GM12878 (cell line): ENCODE measurements at regions not wholly inside any gene's neighbourhood (a gene's known extent, or its start where the extent isn't known, plus 50 kb on each side); places are given as distances from the start of the nearest gene placed in this dataset.

Source experiments
- CBFB ChIP-seq: IDR thresholded peaks from 2 replicates; pipeline ENCODE4 v1.6.1; 2016; ENCODE audit warnings: antibody characterized with exemption, low read depth
- CREM ChIP-seq: IDR thresholded peaks from 2 replicates; pipeline ENCODE4 v1.6.1; 2014; ENCODE audit warnings: antibody characterized with exemption, low read depth
- EP300 ChIP-seq, 2 experiments: fragments of 150-350 bp in 1 of 2; IDR thresholded peaks; 2 replicates each; pipeline ENCODE4 v1.6.1; 2011 to 2012; ENCODE audit warnings: low read depth in 2 of 2, low read length in 2 of 2, borderline replicate concordance in 1 of 2, improper control_type of control experiment in 1 of 2, inconsistent platforms in 1 of 2; ENCODE audit not compliant: control insufficient read depth in 1 of 2
- ESRRA ChIP-seq: IDR thresholded peaks from 2 replicates; pipeline ENCODE4 v1.6.1; 2012; ENCODE audit warnings: mild to moderate bottlenecking, low read length, improper control_type of control experiment
- JUND ChIP-seq: IDR thresholded peaks from 2 replicates; pipeline ENCODE4 v1.6.1; 2012; ENCODE audit warnings: low read depth, mild to moderate bottlenecking, low read length, improper control_type of control experiment, moderate library complexity
- POLR2A ChIP-seq: IDR thresholded peaks from 2 replicates; pipeline ENCODE4 v1.6.1; 2011; ENCODE audit warnings: low read depth, mild to moderate bottlenecking, low read length
- POU2F2 ChIP-seq: IDR thresholded peaks from 3 replicates; pipeline ENCODE4 v1.6.1; 2011; ENCODE audit warnings: low read depth, mild to moderate bottlenecking, low read length, borderline replicate concordance
- TAF1 ChIP-seq: IDR thresholded peaks from 2 replicates; pipeline ENCODE4 v1.6.1; 2011; ENCODE audit warnings: mild to moderate bottlenecking, low read depth, low read length, borderline replicate concordance
- YY1 ChIP-seq: IDR thresholded peaks from 2 replicates; pipeline ENCODE4 v1.6.1; 2011; ENCODE audit warnings: low read depth, mild to moderate bottlenecking, low read length
- ZSCAN29 ChIP-seq: fragments of 450-650 bp; IDR thresholded peaks from 2 replicates; pipeline ENCODE4 v1.6.1; 2017; ENCODE audit warnings: mild to moderate bottlenecking, moderate library complexity
- TF ChIP-seq, protein P1 (sequence below), 3 experiments: IDR thresholded peaks in 2 of 3; conservative IDR thresholded peaks in 1 of 3; 2 replicates each; pipeline ENCODE4 v1.5.1; 2011; ENCODE audit warnings: low read depth in 3 of 3, low read length in 3 of 3, mild to moderate bottlenecking in 3 of 3, control low read depth in 2 of 3, moderate library complexity in 2 of 3, inconsistent platforms in 1 of 3, mixed read lengths in 1 of 3; ENCODE audit not compliant: control insufficient read depth in 2 of 3, insufficient read depth in 1 of 3; ENCODE audit errors: extremely low read depth in 1 of 3
- TF ChIP-seq, protein P2 (sequence below): fragments of 450-650 bp; conservative IDR thresholded peaks from 2 replicates; pipeline ENCODE4 v1.6.1; 2017; ENCODE audit warnings: mild to moderate bottlenecking, moderate library complexity
- TF ChIP-seq, protein P3 (sequence below): IDR thresholded peaks from 2 replicates; pipeline ENCODE4 v1.6.1; 2011; ENCODE audit warnings: low read depth, low read length, improper control_type of control experiment, borderline replicate concordance

DNA sequence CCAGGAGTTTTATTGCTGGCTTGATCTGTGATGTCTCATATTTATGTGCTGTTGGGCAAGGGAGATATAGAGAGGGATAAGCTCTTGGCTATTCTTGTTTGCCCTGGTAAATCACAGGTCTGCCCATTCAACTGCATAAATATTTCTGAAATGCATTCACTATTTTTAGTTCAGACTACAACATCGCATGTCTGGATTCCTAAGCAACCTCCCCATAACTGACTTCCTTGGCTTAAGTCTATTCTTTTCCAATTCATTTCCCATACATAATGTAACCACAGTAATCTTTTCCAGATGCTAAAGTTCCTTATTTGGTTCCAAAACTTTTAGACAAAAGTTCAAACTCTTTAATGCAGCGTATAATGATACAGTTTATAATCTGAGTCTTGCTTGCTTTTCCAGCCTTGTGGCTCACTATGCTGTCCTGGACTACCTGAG, 321.4 kb upstream of the ACTBL2 start:
- TF ChIP-seq, protein P1, sequence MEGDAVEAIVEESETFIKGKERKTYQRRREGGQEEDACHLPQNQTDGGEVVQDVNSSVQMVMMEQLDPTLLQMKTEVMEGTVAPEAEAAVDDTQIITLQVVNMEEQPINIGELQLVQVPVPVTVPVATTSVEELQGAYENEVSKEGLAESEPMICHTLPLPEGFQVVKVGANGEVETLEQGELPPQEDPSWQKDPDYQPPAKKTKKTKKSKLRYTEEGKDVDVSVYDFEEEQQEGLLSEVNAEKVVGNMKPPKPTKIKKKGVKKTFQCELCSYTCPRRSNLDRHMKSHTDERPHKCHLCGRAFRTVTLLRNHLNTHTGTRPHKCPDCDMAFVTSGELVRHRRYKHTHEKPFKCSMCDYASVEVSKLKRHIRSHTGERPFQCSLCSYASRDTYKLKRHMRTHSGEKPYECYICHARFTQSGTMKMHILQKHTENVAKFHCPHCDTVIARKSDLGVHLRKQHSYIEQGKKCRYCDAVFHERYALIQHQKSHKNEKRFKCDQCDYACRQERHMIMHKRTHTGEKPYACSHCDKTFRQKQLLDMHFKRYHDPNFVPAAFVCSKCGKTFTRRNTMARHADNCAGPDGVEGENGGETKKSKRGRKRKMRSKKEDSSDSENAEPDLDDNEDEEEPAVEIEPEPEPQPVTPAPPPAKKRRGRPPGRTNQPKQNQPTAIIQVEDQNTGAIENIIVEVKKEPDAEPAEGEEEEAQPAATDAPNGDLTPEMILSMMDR (IDR thresholded peaks at IDR 0.05 in 2 of 3, conservative IDR thresholded peaks at IDR 0.05 in 1 of 3; ENCODE audit: control insufficient read depth in 2 of 3, extremely low read depth in 1 of 3, insufficient read depth in 1 of 3, low read depth in 3 of 3, low read length in 3 of 3), result no peak
- TF ChIP-seq CBFB (no peak), ESRRA (no peak), POU2F2 (no peak), EP300 (IDR thresholded peaks at IDR 0.05; ENCODE audit: borderline replicate concordance in 1 of 2, control insufficient read depth in 1 of 2, low read depth in 2 of 2, low read length in 2 of 2) (no peak), POLR2A (no peak), CREM (no peak), TAF1 (no peak), YY1 (no peak), JUND (no peak), ZSCAN29 (no peak)
- TF ChIP-seq, protein P2, sequence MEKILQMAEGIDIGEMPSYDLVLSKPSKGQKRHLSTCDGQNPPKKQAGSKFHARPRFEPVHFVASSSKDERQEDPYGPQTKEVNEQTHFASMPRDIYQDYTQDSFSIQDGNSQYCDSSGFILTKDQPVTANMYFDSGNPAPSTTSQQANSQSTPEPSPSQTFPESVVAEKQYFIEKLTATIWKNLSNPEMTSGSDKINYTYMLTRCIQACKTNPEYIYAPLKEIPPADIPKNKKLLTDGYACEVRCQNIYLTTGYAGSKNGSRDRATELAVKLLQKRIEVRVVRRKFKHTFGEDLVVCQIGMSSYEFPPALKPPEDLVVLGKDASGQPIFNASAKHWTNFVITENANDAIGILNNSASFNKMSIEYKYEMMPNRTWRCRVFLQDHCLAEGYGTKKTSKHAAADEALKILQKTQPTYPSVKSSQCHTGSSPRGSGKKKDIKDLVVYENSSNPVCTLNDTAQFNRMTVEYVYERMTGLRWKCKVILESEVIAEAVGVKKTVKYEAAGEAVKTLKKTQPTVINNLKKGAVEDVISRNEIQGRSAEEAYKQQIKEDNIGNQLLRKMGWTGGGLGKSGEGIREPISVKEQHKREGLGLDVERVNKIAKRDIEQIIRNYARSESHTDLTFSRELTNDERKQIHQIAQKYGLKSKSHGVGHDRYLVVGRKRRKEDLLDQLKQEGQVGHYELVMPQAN, result no peak
- TF ChIP-seq, protein P3, sequence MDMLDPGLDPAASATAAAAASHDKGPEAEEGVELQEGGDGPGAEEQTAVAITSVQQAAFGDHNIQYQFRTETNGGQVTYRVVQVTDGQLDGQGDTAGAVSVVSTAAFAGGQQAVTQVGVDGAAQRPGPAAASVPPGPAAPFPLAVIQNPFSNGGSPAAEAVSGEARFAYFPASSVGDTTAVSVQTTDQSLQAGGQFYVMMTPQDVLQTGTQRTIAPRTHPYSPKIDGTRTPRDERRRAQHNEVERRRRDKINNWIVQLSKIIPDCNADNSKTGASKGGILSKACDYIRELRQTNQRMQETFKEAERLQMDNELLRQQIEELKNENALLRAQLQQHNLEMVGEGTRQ, result no peak
